ENCODE measurements at regions not wholly inside any gene's neighbourhood (a gene's known extent, or its start where the extent isn't known, plus 50 kb on each side); places are given as distances from the start of the nearest gene placed in this dataset.
A peak's percentile ranks its signal among the peaks of the same experiment; 100 is the strongest.

GRCh38 chr12:25014961-25015360 is 66.1 kb upstream of the BCAT1 start:
- peak; percentile 32 for DNase-seq (ENCODE audit: low read depth)
- TF ChIP-seq CTCF (IDR thresholded peaks at IDR 0.05; ENCODE audit: insufficient read depth, low read depth, low read length, missing control alignments), result no peak
- no peak overlapping the region for H3K4me3 ChIP-seq (ENCODE audit: low read length)

GRCh38 chr12:25013061-25013460 is 64.2 kb upstream of the BCAT1 start:
- TF ChIP-seq CTCF (IDR thresholded peaks at IDR 0.05; ENCODE audit: insufficient read depth, low read depth, low read length, missing control alignments), result no peak
- no peak for DNase-seq (ENCODE audit: low read depth)
- no peak overlapping the region for H3K4me3 ChIP-seq (ENCODE audit: low read length)

GRCh38 chr12:25009496-25010092 is 60.7 kb upstream of the BCAT1 start:
- no peak overlapping the region for H3K4me3 ChIP-seq (ENCODE audit: low read length)
- TF ChIP-seq CTCF (IDR thresholded peaks at IDR 0.05; ENCODE audit: insufficient read depth, low read depth, low read length, missing control alignments), result no peak
- DNase-seq (ENCODE audit: low read depth), result no peak

GRCh38 chr12:25005376-25005775 is 56.5 kb upstream of the BCAT1 start:
- no peak for TF ChIP-seq CTCF (IDR thresholded peaks at IDR 0.05; ENCODE audit: insufficient read depth, low read depth, low read length, missing control alignments)
- H3K4me3 ChIP-seq (ENCODE audit: low read length), result no peak overlapping the region
- DNase-seq (ENCODE audit: low read depth), result no peak

- H3K4me3 ChIP-seq (ENCODE audit: low read length), result no peak overlapping the region
- no peak for DNase-seq (ENCODE audit: low read depth)
- no peak for TF ChIP-seq CTCF (IDR thresholded peaks at IDR 0.05; ENCODE audit: insufficient read depth, low read depth, low read length, missing control alignments)
Observed at GRCh38 chr12:25004447-25004846, 55.5 kb upstream of the BCAT1 start.

GRCh38 chr12:25001311-25001710 is 52.4 kb upstream of the BCAT1 start:
- no peak for DNase-seq (ENCODE audit: low read depth)
- TF ChIP-seq CTCF (IDR thresholded peaks at IDR 0.05; ENCODE audit: insufficient read depth, low read depth, low read length, missing control alignments), result no peak
- H3K4me3 ChIP-seq (ENCODE audit: low read length), result no peak overlapping the region

Measured in epithelial cell of esophagus (primary cell).